GM23248 (cell line): ENCODE measurements at regions not wholly inside any gene's neighbourhood (a gene's known extent, or its start where the extent isn't known, plus 50 kb on each side); places are given as distances from the start of the nearest gene placed in this dataset.

Source experiments
- EZH2 ChIP-seq: fragments of 200-600 bp; sonication (generic); IDR thresholded peaks from 2 replicates; pipeline ENCODE4 v1.6.1; 2018; ENCODE audit warnings: antibody characterized with exemption, mild to moderate bottlenecking; ENCODE audit not compliant: insufficient read depth, poor library complexity, severe bottlenecking
- EZH2phosphoT487 ChIP-seq: fragments of 200-600 bp; sonication (generic); IDR thresholded peaks from 2 replicates; pipeline ENCODE4 v1.6.1; 2018; ENCODE audit warnings: antibody characterized with exemption, moderate library complexity, mild to moderate bottlenecking, low read depth; ENCODE audit not compliant: insufficient read depth

GRCh38 chr2:203594541-203594940 lies 59.4 kb upstream of the RAPH1 start:
- no peak for TF ChIP-seq EZH2
- TF ChIP-seq EZH2phosphoT487: no peak
